Chondrocyte (in vitro differentiated cells): ENCODE measurements at regions not wholly inside any gene's neighbourhood (a gene's known extent, or its start where the extent isn't known, plus 50 kb on each side); places are given as distances from the start of the nearest gene placed in this dataset.

ENCODE experiments used
- DNase-seq: peaks from one replicate; pipeline ENCODE4 v3.0.0; 2021; ENCODE audit warnings: mixed read lengths, low spot score
- H3K27ac Mint-ChIP-seq: one replicate; pipeline ENCODE4 v1.8.0; 2021; ENCODE audit warnings: mild to moderate bottlenecking, moderate library complexity, mixed read lengths; ENCODE audit not compliant: unreplicated experiment
- H3K27me3 Mint-ChIP-seq: 2 replicates; pipeline ENCODE4 v1.8.0; 2021; ENCODE audit warnings: low read depth, mixed read lengths
- H3K36me3 Mint-ChIP-seq: 2 replicates; pipeline ENCODE4 v1.8.0; 2021; ENCODE audit warnings: low read depth, mixed read lengths
- H3K4me1 Mint-ChIP-seq: 2 replicates; pipeline ENCODE4 v1.8.0; 2021; ENCODE audit warnings: low read depth, mild to moderate bottlenecking, mixed read lengths
- H3K4me3 Mint-ChIP-seq: one replicate; pipeline ENCODE4 v1.8.0; 2021; ENCODE audit warnings: mild to moderate bottlenecking, moderate library complexity, mixed read lengths; ENCODE audit not compliant: unreplicated experiment
- H3K9me3 Mint-ChIP-seq: 2 replicates; pipeline ENCODE4 v1.8.0; 2021; ENCODE audit warnings: low read depth, mixed read lengths
- TF ChIP-seq, protein P1 (sequence below): fragments of 200-600 bp; sonication (generic); IDR thresholded peaks from 2 replicates; pipeline ENCODE4 v1.5.0; 2021; ENCODE audit warnings: antibody characterized with exemption, mild to moderate bottlenecking, moderate library complexity

DNA sequence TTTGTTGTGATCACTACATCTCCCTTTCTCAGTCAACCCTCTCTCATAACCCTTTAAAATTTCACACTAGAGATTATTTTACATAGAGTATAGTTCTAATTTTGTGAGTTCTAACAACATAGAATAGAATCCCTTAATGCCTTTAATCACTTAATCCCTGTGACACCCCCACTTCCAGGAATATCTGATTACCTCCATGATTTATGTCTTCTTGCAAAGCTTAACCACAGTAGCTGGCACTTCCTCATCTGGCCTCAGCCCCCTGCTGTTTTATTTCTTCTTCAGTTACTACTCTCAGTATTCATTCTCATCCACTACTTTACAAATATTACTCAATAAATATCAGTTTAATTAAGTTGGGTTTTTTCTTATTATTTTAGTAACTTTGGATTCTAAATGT is 340.9 kb downstream of the CENPC start:
- Mint-ChIP-seq H3K27me3 (no peaks in the 10 kb centered on the region), H3K36me3 (no peaks in the 10 kb centered on the region), H3K9me3 (no peaks in the 10 kb centered on the region), H3K4me3 (no peak overlapping the region), H3K27ac (no peak overlapping the region), H3K4me1 (no peaks in the 10 kb centered on the region)
- TF ChIP-seq, protein P1, sequence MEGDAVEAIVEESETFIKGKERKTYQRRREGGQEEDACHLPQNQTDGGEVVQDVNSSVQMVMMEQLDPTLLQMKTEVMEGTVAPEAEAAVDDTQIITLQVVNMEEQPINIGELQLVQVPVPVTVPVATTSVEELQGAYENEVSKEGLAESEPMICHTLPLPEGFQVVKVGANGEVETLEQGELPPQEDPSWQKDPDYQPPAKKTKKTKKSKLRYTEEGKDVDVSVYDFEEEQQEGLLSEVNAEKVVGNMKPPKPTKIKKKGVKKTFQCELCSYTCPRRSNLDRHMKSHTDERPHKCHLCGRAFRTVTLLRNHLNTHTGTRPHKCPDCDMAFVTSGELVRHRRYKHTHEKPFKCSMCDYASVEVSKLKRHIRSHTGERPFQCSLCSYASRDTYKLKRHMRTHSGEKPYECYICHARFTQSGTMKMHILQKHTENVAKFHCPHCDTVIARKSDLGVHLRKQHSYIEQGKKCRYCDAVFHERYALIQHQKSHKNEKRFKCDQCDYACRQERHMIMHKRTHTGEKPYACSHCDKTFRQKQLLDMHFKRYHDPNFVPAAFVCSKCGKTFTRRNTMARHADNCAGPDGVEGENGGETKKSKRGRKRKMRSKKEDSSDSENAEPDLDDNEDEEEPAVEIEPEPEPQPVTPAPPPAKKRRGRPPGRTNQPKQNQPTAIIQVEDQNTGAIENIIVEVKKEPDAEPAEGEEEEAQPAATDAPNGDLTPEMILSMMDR = no peak
- no peak for DNase-seq

DNA sequence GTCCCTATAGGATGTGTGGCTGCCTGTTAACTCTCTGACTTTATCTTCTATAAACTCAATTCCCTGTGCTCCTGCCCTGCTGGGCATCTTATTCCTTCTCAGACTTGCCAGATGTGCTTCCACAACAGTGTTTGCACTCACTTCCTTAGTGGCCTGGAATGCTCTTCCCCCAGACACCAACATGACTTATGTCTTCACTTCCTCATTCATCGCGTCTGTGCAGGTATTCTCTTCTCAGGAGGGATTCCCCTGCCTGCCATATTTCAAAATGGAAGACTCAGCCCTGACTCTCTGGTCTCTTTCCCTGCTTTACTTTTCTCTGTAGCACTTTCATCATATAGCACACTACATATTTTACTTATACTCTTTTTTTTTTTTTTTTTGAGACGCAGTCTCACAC is 344.0 kb downstream of the CENPC start:
- no peaks in the 10 kb centered on the region for H3K36me3 Mint-ChIP-seq
- TF ChIP-seq, protein P1 = no peak
- no peaks in the 10 kb centered on the region for H3K9me3 Mint-ChIP-seq
- DNase-seq = no peak
- no peak overlapping the region for H3K4me3 Mint-ChIP-seq
- no peaks in the 10 kb centered on the region for H3K4me1 Mint-ChIP-seq
- H3K27ac Mint-ChIP-seq = no peak overlapping the region
- H3K27me3 Mint-ChIP-seq = no peaks in the 10 kb centered on the region

DNA sequence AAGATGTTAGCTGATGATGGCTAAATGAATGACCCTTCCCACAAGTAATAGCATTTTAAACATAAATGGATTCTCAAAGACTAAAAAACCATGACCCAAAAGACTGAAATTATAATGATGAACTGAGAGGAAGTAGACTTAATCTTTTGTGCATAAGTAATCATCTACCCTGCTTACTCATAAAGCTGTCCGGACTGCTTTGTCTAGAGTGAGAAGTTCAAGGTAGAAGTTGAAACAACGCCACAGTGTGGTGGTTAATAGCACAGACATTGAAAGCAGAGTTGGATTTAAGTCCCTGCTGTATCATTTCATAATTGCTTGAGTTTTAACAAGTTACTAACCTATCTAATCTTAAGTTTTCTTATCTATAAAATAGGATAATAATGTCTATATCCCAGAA is 346.6 kb downstream of the CENPC start:
- H3K27ac Mint-ChIP-seq = no peak overlapping the region
- TF ChIP-seq, protein P1 = peak; percentile 78
- H3K27me3 Mint-ChIP-seq = no peaks in the 10 kb centered on the region
- no peak overlapping the region for H3K4me3 Mint-ChIP-seq
- no peaks in the 10 kb centered on the region for H3K36me3 Mint-ChIP-seq
- no peaks in the 10 kb centered on the region for H3K4me1 Mint-ChIP-seq
- no peaks in the 10 kb centered on the region for H3K9me3 Mint-ChIP-seq
- no peak for DNase-seq

DNA sequence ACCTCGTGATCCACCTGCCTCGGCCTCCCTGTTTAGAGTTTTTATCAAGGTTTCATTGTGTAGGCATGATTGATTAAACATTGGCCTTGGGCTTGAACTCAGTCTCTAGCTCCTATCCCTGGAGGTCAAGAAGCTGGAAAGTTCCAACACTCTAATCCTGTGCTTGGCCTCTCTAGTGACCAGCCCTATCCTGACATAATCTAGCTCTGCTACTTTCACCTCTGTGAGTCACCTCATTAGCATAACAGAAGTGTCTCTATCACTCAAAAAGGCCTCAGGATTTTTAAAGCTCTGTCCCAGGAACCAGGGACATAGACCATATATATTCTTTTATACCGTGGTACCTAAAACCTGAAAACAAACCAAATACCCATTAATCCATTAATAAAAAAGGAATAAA is 377.5 kb downstream of the CENPC start:
- Mint-ChIP-seq H3K4me1 (no peaks in the 10 kb centered on the region), H3K4me3 (no peak overlapping the region)
- TF ChIP-seq, protein P1 = no peak

DNA sequence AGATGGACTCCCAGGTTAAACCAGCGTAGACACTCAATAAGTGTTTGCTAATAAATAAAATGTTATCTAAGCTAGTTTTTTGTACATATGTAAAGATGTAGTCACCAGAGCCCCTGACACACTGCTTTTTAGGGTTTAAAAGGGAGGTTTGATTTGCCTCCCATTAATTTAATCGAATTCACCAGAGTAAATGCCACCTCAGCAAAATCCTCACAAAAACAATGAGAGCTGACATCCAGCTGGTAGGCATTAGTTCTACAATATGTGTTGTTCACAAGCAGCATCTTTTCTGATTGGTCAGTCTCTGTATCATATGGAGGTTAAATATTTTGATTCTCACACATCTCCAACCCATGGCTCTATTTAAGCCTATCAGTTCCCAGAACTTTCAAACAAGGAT is 382.6 kb downstream of the CENPC start:
- Mint-ChIP-seq H3K9me3 (peaks cover 5% of the 10 kb centered on the region), H3K27ac (no peak overlapping the region), H3K4me1 (no peaks in the 10 kb centered on the region), H3K36me3 (no peaks in the 10 kb centered on the region), H3K27me3 (peaks cover 4% of the 10 kb centered on the region), H3K4me3 (no peak overlapping the region)
- TF ChIP-seq, protein P1 = no peak
- DNase-seq = no peak

More for the DNA sequence above, 377.5 kb downstream of the CENPC start:
- H3K27me3 Mint-ChIP-seq = no peaks in the 10 kb centered on the region
- no peak overlapping the region for H3K27ac Mint-ChIP-seq
- H3K36me3 Mint-ChIP-seq = no peaks in the 10 kb centered on the region
- peaks cover 9% of the 10 kb centered on the region for H3K9me3 Mint-ChIP-seq
- DNase-seq = no peak
